CD14-positive monocyte (primary cell): ENCODE measurements at regions not wholly inside any gene's neighbourhood (a gene's known extent, or its start where the extent isn't known, plus 50 kb on each side); places are given as distances from the start of the nearest gene placed in this dataset.

Experiments used
- DNase-seq, 3 donors: peaks; one replicate each; pipeline ENCODE4 v3.0.0-alpha.2; 2011 to 2022
- H2AFZ ChIP-seq: 2 replicates; pipeline ENCODE4 v1.6.0; 2012; ENCODE audit warnings: mild to moderate bottlenecking, low read depth, low read length, inconsistent platforms; ENCODE audit not compliant: insufficient read depth, poor library complexity, severe bottlenecking
- H3K27ac ChIP-seq, 2 donors: 1 replicate in 1 of 2; 2 replicates in 1 of 2; pipeline ENCODE4 v1.5.1; 2012 to 2013; ENCODE audit warnings: low read length in 2 of 2, control low read depth in 1 of 2, inconsistent platforms in 1 of 2, low read depth in 1 of 2, mild to moderate bottlenecking in 1 of 2
- H3K27me3 ChIP-seq, 2 donors: one replicate each; pipeline versions ENCODE4 v1.6.0 to v1.6.1; 2011 to 2013; ENCODE audit warnings: low read length in 2 of 2; ENCODE audit not compliant: control insufficient read depth in 2 of 2, insufficient read depth in 2 of 2
- H3K36me3 ChIP-seq, 2 donors: replicated peaks in 1 of 2; 1 replicate in 1 of 2; 2 replicates in 1 of 2; pipeline versions ENCODE4 v1.5.1 to v1.6.1; 2012 to 2013; ENCODE audit warnings: low read length in 2 of 2, control low read depth in 1 of 2, inconsistent platforms in 1 of 2, mild to moderate bottlenecking in 1 of 2; ENCODE audit not compliant: insufficient read depth in 2 of 2, control insufficient read depth in 1 of 2
- H3K4me1 ChIP-seq, 2 donors: 1 replicate in 1 of 2; 2 replicates in 1 of 2; pipeline versions ENCODE4 v1.5.1 to v1.6.1; 2012 to 2013; ENCODE audit warnings: low read length in 2 of 2, control low read depth in 1 of 2, inconsistent platforms in 1 of 2, mild to moderate bottlenecking in 1 of 2, moderate library complexity in 1 of 2; ENCODE audit not compliant: insufficient read depth in 2 of 2, control insufficient read depth in 1 of 2
- H3K4me2 ChIP-seq: replicated peaks from 2 replicates; pipeline ENCODE3; 2012; ENCODE audit warnings: low read length, moderate library complexity, mild to moderate bottlenecking; ENCODE audit not compliant: poor library complexity, severe bottlenecking; ENCODE audit errors: extremely low read depth
- H3K4me3 ChIP-seq, 3 experiments: fragments of 200-600 bp in 1 of 3; sonication (generic) in 1 of 3; replicated peaks in 1 of 3; 1 replicate in 2 of 3; 2 replicates in 1 of 3; pipeline ENCODE4 v1.5.1; 2011 to 2013; ENCODE audit warnings: low read length in 3 of 3, mild to moderate bottlenecking in 3 of 3, control low read depth in 2 of 3, low read depth in 2 of 3, inconsistent platforms in 1 of 3, moderate library complexity in 1 of 3
- H3K79me2 ChIP-seq: 2 replicates; pipeline ENCODE4 v1.6.0; 2012; ENCODE audit warnings: mild to moderate bottlenecking, control low read depth, inconsistent platforms, low read length, moderate library complexity; ENCODE audit not compliant: insufficient read depth
- H3K9ac ChIP-seq: 2 replicates; pipeline ENCODE4 v1.6.0; 2017; ENCODE audit warnings: low read length, mild to moderate bottlenecking; ENCODE audit not compliant: insufficient read depth, poor library complexity, severe bottlenecking
- H3K9me3 ChIP-seq, 2 donors: replicated peaks in 1 of 2; 1 replicate in 1 of 2; 2 replicates in 1 of 2; pipeline versions ENCODE4 v1.5.1 to v1.6.1; 2012 to 2013; ENCODE audit warnings: low read length in 2 of 2, control low read depth in 1 of 2; ENCODE audit not compliant: control insufficient read depth in 1 of 2, insufficient read depth in 1 of 2
- H4K20me1 ChIP-seq: 2 replicates; pipeline ENCODE4 v1.6.0; 2012; ENCODE audit warnings: mild to moderate bottlenecking, low read length, control low read depth, moderate library complexity; ENCODE audit not compliant: insufficient read depth
- H3K27ac Mint-ChIP-seq, 7 donors: one replicate each; pipeline ENCODE4 v1.8.0; 2020; ENCODE audit warnings: mild to moderate bottlenecking in 7 of 7, mixed read lengths in 7 of 7, moderate library complexity in 6 of 7, inconsistent platforms in 2 of 7
- H3K27me3 Mint-ChIP-seq, 3 donors: one replicate each; pipeline ENCODE4 v1.8.0; 2021 to 2022; ENCODE audit warnings: low read depth in 3 of 3, mild to moderate bottlenecking in 3 of 3, mixed read lengths in 3 of 3, moderate library complexity in 3 of 3, inconsistent platforms in 1 of 3
- H3K36me3 Mint-ChIP-seq, 2 donors: one replicate each; pipeline ENCODE4 v1.8.0; 2020; ENCODE audit warnings: mixed read lengths in 2 of 2, inconsistent platforms in 1 of 2, mild to moderate bottlenecking in 1 of 2
- H3K4me1 Mint-ChIP-seq: one replicate; pipeline ENCODE4 v1.8.0; 2020; ENCODE audit warnings: mild to moderate bottlenecking, mixed read lengths
- H3K4me3 Mint-ChIP-seq, 2 donors: one replicate each; pipeline ENCODE4 v1.8.0; 2020; ENCODE audit warnings: mild to moderate bottlenecking in 2 of 2, mixed read lengths in 2 of 2, moderate library complexity in 1 of 2
- H3K9me3 Mint-ChIP-seq, 7 donors: one replicate each; pipeline ENCODE4 v1.8.0; 2020 to 2022; ENCODE audit warnings: mixed read lengths in 7 of 7, mild to moderate bottlenecking in 6 of 7, moderate library complexity in 6 of 7, inconsistent platforms in 2 of 7
- WGBS: methylation state at CpG from one replicate; pipeline ENCODE4 v1.1.5; 2013; ENCODE audit warnings: missing lambda C conversion rate; ENCODE audit not compliant: insufficient coverage; 5-methylcytosine and 5-hydroxymethylcytosine counted together
- intact Hi-C, 2 donors: fragments of 100-400 bp; cut with micrococcal nuclease; formaldehyde crosslinking; loops; one replicate each; pipeline versions ENCODE4 v1.15.0 to v1.15.1; 2023
- TF ChIP-seq, protein P1 (sequence below): fragments of 200-600 bp; IDR thresholded peaks from one replicate; pipeline ENCODE4 v1.8.0; 2022; ENCODE audit warnings: antibody characterized with exemption, mild to moderate bottlenecking

GRCh38 chr5:112106878-112107277 is 312.2 kb downstream of the EPB41L4A start:
- Histone ChIP-seq H3K9me3 (no peaks in the 10 kb centered on the region), H3K4me2 (no peak overlapping the region), H2AFZ (no peak overlapping the region), H3K27me3 (no peaks in the 10 kb centered on the region), H4K20me1 (no peaks in the 10 kb centered on the region), H3K9ac (no peak overlapping the region), H3K4me3 (no peak overlapping the region), H3K4me1 (peaks cover 16 to 24% of the 10 kb centered on the region in 2 donors), H3K27ac (no peak overlapping the region), H3K79me2 (no peaks in the 10 kb centered on the region), H3K36me3 (no peaks in the 10 kb centered on the region)
- no peaks in the 10 kb centered on the region for H3K9me3 Mint-ChIP-seq
- no peaks in the 10 kb centered on the region for H3K36me3 Mint-ChIP-seq
- H3K27me3 Mint-ChIP-seq: no peaks in the 10 kb centered on the region
- DNase-seq: peak; percentile 32 to 75 (median 33)
- H3K4me1 Mint-ChIP-seq: peaks cover 19% of the 10 kb centered on the region
- intact Hi-C loops: no loop called here
- no peak overlapping the region for H3K4me3 Mint-ChIP-seq
- WGBS: 0% methylated on average over 1 of the region's 2 CpGs
- no peak overlapping the region for H3K27ac Mint-ChIP-seq
- TF ChIP-seq, protein P1, sequence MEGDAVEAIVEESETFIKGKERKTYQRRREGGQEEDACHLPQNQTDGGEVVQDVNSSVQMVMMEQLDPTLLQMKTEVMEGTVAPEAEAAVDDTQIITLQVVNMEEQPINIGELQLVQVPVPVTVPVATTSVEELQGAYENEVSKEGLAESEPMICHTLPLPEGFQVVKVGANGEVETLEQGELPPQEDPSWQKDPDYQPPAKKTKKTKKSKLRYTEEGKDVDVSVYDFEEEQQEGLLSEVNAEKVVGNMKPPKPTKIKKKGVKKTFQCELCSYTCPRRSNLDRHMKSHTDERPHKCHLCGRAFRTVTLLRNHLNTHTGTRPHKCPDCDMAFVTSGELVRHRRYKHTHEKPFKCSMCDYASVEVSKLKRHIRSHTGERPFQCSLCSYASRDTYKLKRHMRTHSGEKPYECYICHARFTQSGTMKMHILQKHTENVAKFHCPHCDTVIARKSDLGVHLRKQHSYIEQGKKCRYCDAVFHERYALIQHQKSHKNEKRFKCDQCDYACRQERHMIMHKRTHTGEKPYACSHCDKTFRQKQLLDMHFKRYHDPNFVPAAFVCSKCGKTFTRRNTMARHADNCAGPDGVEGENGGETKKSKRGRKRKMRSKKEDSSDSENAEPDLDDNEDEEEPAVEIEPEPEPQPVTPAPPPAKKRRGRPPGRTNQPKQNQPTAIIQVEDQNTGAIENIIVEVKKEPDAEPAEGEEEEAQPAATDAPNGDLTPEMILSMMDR: no peak

DNA sequence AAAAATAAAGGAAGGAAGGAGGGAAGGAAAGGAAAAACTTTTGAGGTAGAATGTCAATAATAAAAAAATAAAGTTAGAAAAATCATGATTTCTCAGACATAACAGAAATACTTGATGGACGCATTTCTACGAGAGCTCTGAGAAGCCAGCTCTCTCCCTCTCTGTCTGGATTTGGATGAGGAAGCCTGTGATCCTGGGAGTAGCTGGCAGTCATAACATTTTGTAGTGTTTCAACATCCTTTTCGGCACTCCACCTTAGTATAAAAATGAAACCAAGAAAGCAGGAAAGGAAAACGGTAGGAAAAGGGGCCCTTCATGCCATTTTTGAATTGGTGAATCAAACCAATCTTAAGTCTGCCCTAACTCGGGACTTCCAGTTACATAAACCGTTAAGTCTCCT is 321.3 kb downstream of the EPB41L4A start:
- H3K4me2 ChIP-seq: no peak overlapping the region
- H2AFZ ChIP-seq: no peak overlapping the region
- H3K9me3 ChIP-seq: peaks cover 0 to 3% of the 10 kb centered on the region in 2 donors
- H3K4me3 Mint-ChIP-seq: no peak overlapping the region
- H3K4me1 ChIP-seq: no peaks in the 10 kb centered on the region
- H3K27me3 Mint-ChIP-seq: peaks cover 0 to 9% (median 2%) of the 10 kb centered on the region in 3 donors
- H3K9ac ChIP-seq: no peak overlapping the region
- DNase-seq: no peak
- H3K27me3 ChIP-seq: no peaks in the 10 kb centered on the region
- H3K36me3 Mint-ChIP-seq: no peaks in the 10 kb centered on the region
- 80% methylated on average over 3 of the region's 6 CpGs for WGBS
- H4K20me1 ChIP-seq: no peaks in the 10 kb centered on the region
- no peak overlapping the region for H3K27ac Mint-ChIP-seq
- TF ChIP-seq, protein P1: no peak
- no peaks in the 10 kb centered on the region for H3K79me2 ChIP-seq
- H3K4me3 ChIP-seq: no peak overlapping the region
- H3K36me3 ChIP-seq: no peaks in the 10 kb centered on the region
- peaks cover 4 to 13% (median 8%) of the 10 kb centered on the region in 7 donors for H3K9me3 Mint-ChIP-seq
- no peaks in the 10 kb centered on the region for H3K4me1 Mint-ChIP-seq
- intact Hi-C loops: no loop called here
- no peak overlapping the region for H3K27ac ChIP-seq
